Esophagus squamous epithelium (tissue), 5 donors: ENCODE measurements at regions not wholly inside any gene's neighbourhood (a gene's known extent, or its start where the extent isn't known, plus 50 kb on each side); places are given as distances from the start of the nearest gene placed in this dataset.

ENCODE experiments used
- DNase-seq: peaks from one replicate; lab custom pipeline; 2025; lab: John Stamatoyannopoulos, UW
- H3K27ac ChIP-seq, 4 donors: fragments of 200-600 bp; sonication (generic); one replicate each; pipeline ENCODE4 v1.5.1; 2016 to 2019; ENCODE audit warnings: mild to moderate bottlenecking in 1 of 4
- H3K27me3 ChIP-seq, 4 donors: fragments of 200-600 bp; sonication (generic); 1 replicate in 3 of 4; 2 replicates in 1 of 4; pipeline versions ENCODE4 v1.5.1 to v1.6.0; 2017 to 2021; ENCODE audit warnings: antibody characterized with exemption in 1 of 4
- H3K36me3 ChIP-seq, 3 donors: fragments of 200-600 bp; sonication (generic); one replicate each; pipeline ENCODE4 v1.5.1; 2016 to 2019
- H3K4me1 ChIP-seq, 3 donors: fragments of 200-600 bp; sonication (generic); one replicate each; pipeline ENCODE4 v1.5.1; 2017 to 2019
- H3K4me3 ChIP-seq, 4 donors: fragments of 200-600 bp; sonication (generic); 1 replicate in 3 of 4; 2 replicates in 1 of 4; pipeline ENCODE4 v1.5.1; 2016 to 2019; ENCODE audit warnings: mild to moderate bottlenecking in 2 of 4, moderate library complexity in 1 of 4
- H3K9me3 ChIP-seq, 3 donors: fragments of 200-600 bp; sonication (generic); one replicate each; pipeline ENCODE4 v1.5.1; 2016 to 2019
- POLR2A ChIP-seq, 4 donors: fragments of 450-650 bp; IDR thresholded peaks; one replicate each; pipeline ENCODE4 v1.6.1; 2017; ENCODE audit warnings: antibody characterized with exemption in 4 of 4, mild to moderate bottlenecking in 4 of 4, moderate library complexity in 3 of 4
- WGBS, 2 donors: methylation state at CpG; one replicate each; pipeline ENCODE4 v1.1.5; 2018; 5-methylcytosine and 5-hydroxymethylcytosine counted together
- intact Hi-C: fragments of 100-400 bp; cut with DNase I; formaldehyde crosslinking; loops from one replicate; pipeline ENCODE4 v1.15.0; 2022
- TF ChIP-seq, protein P1 (sequence below), 6 experiments: fragments of 450-650 bp in 4 of 6; fragments of 200-600 bp in 2 of 6; sonication (generic) in 2 of 6; IDR thresholded peaks; one replicate each; pipeline ENCODE4 v1.5.1; 2016 to 2019; ENCODE audit warnings: antibody characterized with exemption in 6 of 6, mild to moderate bottlenecking in 4 of 6, moderate library complexity in 4 of 6
- donor health status: DM: yes; HTN: yes; CAD: no.

DNA sequence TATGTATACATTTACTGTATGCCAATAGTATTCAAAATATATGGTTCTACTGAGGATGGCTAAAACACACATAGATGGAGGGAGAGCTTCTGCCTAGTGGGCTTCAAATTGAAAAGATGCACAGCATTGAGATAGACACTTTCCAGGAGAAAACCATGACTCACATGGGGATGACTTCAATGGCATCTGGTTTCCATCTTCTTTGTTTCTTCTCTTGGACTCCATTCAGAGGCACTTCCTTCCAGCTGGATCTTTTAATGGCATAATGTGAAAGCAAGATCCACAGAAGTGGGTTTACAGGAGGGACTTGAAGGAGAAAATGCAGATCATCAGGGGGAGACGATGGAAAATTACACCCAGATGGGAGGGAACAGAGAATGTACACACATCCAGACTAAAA lies 84.9 kb downstream of the ZNF365 start:
- no peaks in the 10 kb centered on the region for H3K9me3 ChIP-seq
- H3K4me1 ChIP-seq = peaks cover 0 to 12% (median 0%) of the 10 kb centered on the region in 3 donors
- H3K36me3 ChIP-seq = no peaks in the 10 kb centered on the region
- no peak for DNase-seq
- H3K27ac ChIP-seq = no peak overlapping the region
- WGBS, 2 donors = 78 to 80% methylated on average over 1 of the region's 1 CpG
- H3K4me3 ChIP-seq = no peak overlapping the region
- H3K27me3 ChIP-seq = no peaks in the 10 kb centered on the region
- TF ChIP-seq, protein P1, sequence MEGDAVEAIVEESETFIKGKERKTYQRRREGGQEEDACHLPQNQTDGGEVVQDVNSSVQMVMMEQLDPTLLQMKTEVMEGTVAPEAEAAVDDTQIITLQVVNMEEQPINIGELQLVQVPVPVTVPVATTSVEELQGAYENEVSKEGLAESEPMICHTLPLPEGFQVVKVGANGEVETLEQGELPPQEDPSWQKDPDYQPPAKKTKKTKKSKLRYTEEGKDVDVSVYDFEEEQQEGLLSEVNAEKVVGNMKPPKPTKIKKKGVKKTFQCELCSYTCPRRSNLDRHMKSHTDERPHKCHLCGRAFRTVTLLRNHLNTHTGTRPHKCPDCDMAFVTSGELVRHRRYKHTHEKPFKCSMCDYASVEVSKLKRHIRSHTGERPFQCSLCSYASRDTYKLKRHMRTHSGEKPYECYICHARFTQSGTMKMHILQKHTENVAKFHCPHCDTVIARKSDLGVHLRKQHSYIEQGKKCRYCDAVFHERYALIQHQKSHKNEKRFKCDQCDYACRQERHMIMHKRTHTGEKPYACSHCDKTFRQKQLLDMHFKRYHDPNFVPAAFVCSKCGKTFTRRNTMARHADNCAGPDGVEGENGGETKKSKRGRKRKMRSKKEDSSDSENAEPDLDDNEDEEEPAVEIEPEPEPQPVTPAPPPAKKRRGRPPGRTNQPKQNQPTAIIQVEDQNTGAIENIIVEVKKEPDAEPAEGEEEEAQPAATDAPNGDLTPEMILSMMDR (IDR thresholded peaks at IDR 0.05) = no peak
- no peak for TF ChIP-seq POLR2A (IDR thresholded peaks at IDR 0.05)
- intact Hi-C loops = no loop called here

DNA sequence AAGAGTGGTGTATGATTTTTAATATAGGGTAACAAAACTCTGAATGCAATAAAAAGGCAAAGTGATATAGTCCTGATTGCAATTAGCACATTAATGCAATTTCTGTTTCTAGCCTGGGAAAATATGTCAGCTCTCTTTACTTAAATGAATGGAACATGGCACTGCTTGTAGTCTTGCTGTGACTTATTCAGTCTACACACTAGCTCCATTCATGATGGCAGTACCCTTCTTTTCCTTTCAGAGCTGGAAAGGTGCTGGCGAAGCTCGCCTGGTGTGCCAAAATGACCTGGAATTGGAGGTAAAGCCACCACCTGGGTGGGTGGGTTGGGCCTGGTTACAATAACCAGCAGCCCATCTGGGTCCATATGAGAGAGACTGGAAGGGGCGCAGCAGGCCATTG lies 85.3 kb downstream of the ZNF365 start:
- H3K4me1 ChIP-seq = peaks cover 0 to 8% (median 0%) of the 10 kb centered on the region in 3 donors
- whole genome bisulfite sequencing, 2 donors = 89 to 92% methylated on average over 3 of the region's 3 CpGs
- H3K9me3 ChIP-seq = no peaks in the 10 kb centered on the region
- no peak overlapping the region for H3K4me3 ChIP-seq
- intact Hi-C loops = no loop called here
- DNase-seq = no peak
- no peak for TF ChIP-seq POLR2A (IDR thresholded peaks at IDR 0.05)
- TF ChIP-seq, protein P1 (IDR thresholded peaks at IDR 0.05) = no peak
- H3K36me3 ChIP-seq = no peaks in the 10 kb centered on the region
- no peak overlapping the region for H3K27ac ChIP-seq
- H3K27me3 ChIP-seq = no peaks in the 10 kb centered on the region

DNA sequence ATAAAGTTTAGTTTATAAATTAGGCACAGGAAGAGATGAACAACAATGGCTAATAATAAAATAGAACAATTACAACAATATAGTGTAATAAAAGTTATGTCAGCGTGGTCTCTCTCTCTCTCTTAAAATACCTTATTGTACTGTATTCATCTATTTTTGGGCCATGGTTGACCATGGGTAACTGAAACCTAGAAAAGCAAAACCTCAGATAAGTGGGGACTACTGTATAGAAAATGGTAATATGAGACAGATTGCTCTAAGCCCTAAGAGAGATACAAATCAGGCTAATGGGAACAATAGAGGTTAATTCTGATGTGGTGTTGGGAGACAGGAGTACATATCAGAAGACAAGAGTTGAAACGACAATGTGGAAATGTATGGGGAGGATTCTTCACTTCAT lies 86.2 kb downstream of the ZNF365 start:
- 81 to 88% methylated on average over 2 of the region's 2 CpGs for WGBS, 2 donors
- H3K27ac ChIP-seq = no peak overlapping the region

DNA sequence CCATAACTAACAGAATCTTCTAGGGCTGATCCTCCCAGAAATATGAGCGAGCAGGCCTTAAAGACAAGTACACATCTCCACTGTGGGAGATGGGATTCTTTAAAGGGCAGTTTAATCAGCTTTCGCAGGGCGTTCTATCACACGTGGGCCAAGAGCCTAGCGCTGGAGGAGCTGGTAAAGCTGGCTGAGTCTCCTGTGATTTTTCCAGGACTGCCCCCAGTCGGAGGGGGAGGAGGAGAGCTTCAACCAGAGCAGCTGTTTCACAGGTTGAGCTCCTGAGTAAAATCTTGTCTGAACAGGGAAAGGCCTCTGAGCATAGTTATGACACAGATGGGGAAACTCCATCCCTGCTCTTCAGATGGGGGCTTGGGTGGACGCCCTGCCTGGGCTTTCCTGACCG lies 87.0 kb downstream of the ZNF365 start:
- Histone ChIP-seq H3K27me3 (no peaks in the 10 kb centered on the region), H3K27ac (no peak overlapping the region), H3K9me3 (peaks cover 0 to 15% (median 0%) of the 10 kb centered on the region in 3 donors), H3K4me1 (no peaks in the 10 kb centered on the region), H3K36me3 (no peaks in the 10 kb centered on the region), H3K4me3 (no peak overlapping the region)
- TF ChIP-seq, protein P1 (IDR thresholded peaks at IDR 0.05) = no peak
- TF ChIP-seq POLR2A (IDR thresholded peaks at IDR 0.05) = no peak
- DNase-seq = no peak
- intact Hi-C loops = no loop called here
- WGBS, 2 donors = 71 to 82% methylated on average over 8 of the region's 8 CpGs

More for the DNA sequence above, 86.2 kb downstream of the ZNF365 start:
- Histone ChIP-seq H3K4me1 (peaks cover 0 to 4% (median 0%) of the 10 kb centered on the region in 3 donors), H3K4me3 (no peak overlapping the region), H3K36me3 (no peaks in the 10 kb centered on the region), H3K9me3 (peaks cover 0 to 8% (median 0%) of the 10 kb centered on the region in 3 donors), H3K27me3 (no peaks in the 10 kb centered on the region)
- intact Hi-C loops = no loop called here
- no peak for DNase-seq
- TF ChIP-seq, protein P1 (IDR thresholded peaks at IDR 0.05) = no peak
- TF ChIP-seq POLR2A (IDR thresholded peaks at IDR 0.05) = no peak

DNA sequence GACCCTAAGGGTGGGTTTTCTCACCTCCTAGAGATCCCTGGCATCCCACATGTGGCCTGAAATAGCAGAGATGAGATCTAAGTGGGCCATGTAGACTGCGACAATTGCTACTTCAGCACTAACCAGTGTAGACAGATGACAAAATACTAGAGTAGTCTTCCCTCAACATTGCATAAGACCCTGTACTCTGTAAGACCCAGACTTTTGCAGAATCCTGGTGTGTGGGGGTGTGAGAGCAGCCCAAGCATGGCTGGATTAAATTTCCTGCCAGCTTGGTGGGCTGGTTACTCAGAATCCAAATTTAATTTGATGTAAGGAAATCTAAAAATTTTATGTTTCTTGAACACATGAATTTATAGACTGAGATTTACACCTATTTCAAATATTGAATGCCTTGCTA lies 88.3 kb downstream of the ZNF365 start:
- Histone ChIP-seq H3K27me3 (no peaks in the 10 kb centered on the region), H3K4me1 (no peaks in the 10 kb centered on the region), H3K9me3 (peaks cover 0 to 17% (median 0%) of the 10 kb centered on the region in 3 donors), H3K36me3 (no peaks in the 10 kb centered on the region), H3K4me3 (no peak overlapping the region), H3K27ac (no peak overlapping the region)
- intact Hi-C loops = no loop called here
- DNase-seq = no peak
- 86 to 100% methylated on average over 1 of the region's 1 CpG for WGBS, 2 donors
- no peak for TF ChIP-seq POLR2A (IDR thresholded peaks at IDR 0.05)
- TF ChIP-seq, protein P1 (IDR thresholded peaks at IDR 0.05) = no peak
